ENCODE measurements at regions not wholly inside any gene's neighbourhood (a gene's known extent, or its start where the extent isn't known, plus 50 kb on each side); places are given as distances from the start of the nearest gene placed in this dataset.

GRCh38 chr20:40232273-40232672 lies 456.8 kb downstream of the MAFB start:
- no peak for ATAC-seq
- H3K4me1 ChIP-seq (ENCODE audit: low read depth), result no peaks in the 10 kb centered on the region
- no peak overlapping the region for H3K4me3 ChIP-seq
- DNase-seq, result no peak
- no peaks in the 10 kb centered on the region for H3K36me3 ChIP-seq (ENCODE audit: low read depth)
- intact Hi-C loops (cut with DNase I, micrococcal nuclease), result no loop called here
- no peak for TF ChIP-seq CTCF (IDR thresholded peaks at IDR 0.05)
- no peaks in the 10 kb centered on the region for H3K9me3 ChIP-seq

DNA sequence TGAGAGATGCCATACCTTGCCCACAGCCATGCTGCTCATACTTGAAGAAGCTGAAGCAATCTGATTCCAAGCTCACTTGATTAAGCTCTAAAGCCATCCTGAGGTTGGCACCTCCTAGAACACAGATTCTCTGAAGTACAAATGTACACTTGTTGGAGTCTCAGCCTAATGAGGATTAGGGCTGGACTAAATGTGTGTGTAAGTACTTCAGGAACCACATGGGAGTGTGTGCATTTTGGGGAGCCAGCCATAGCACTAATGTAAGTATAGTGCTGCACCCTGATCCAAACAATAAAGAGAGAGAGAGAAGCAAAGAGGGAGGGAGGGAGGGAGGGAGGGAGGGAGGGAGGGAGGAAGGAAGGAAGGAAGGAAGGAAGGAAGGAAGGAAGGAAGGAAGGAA lies 458.6 kb downstream of the MAFB start:
- Histone ChIP-seq H3K4me3 (no peak overlapping the region), H3K9me3 (no peaks in the 10 kb centered on the region), H3K36me3 (ENCODE audit: low read depth) (no peaks in the 10 kb centered on the region), H3K4me1 (ENCODE audit: low read depth) (no peaks in the 10 kb centered on the region)
- DNase-seq (no peak), ATAC-seq (no peak)
- intact Hi-C loops (cut with DNase I, micrococcal nuclease), result no loop called here
- TF ChIP-seq CTCF (IDR thresholded peaks at IDR 0.05), result no peak

DNA sequence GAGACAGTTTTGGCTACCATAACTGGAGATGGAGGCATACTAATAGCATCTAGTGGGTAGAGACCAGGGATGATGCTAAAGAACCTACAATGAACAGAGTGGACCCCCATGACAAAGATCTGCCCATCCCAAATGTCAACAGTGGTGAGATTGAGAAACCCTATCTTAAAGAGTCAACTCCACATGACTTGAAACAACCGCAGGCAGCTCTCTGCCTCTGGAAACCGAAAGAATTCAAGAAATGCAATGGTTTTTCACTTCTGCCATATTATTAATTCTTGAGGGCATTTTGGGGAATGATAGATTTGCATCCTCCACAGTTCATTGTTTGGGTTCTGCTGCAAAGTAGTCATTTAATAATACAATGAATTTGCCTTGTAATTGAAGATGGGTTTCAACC lies 463.4 kb downstream of the MAFB start:
- ATAC-seq, result no peak
- Histone ChIP-seq H3K4me1 (ENCODE audit: low read depth) (no peaks in the 10 kb centered on the region), H3K9me3 (no peaks in the 10 kb centered on the region), H3K4me3 (no peak overlapping the region), H3K36me3 (ENCODE audit: low read depth) (no peaks in the 10 kb centered on the region)
- no peak for DNase-seq
- intact Hi-C loops (cut with DNase I, micrococcal nuclease), result no loop called here
- TF ChIP-seq CTCF (IDR thresholded peaks at IDR 0.05), result no peak

- ATAC-seq, result no peak
- Histone ChIP-seq H3K36me3 (ENCODE audit: low read depth) (no peaks in the 10 kb centered on the region), H3K4me1 (ENCODE audit: low read depth) (no peaks in the 10 kb centered on the region), H3K9me3 (no peaks in the 10 kb centered on the region), H3K4me3 (no peak overlapping the region)
- no peak for DNase-seq
- intact Hi-C loops (cut with DNase I, micrococcal nuclease), result no loop called here
- TF ChIP-seq CTCF (IDR thresholded peaks at IDR 0.05), result no peak
These were observed 465.2 kb downstream of the MAFB start for GRCh38 chr20:40223810-40224209.

- TF ChIP-seq CTCF (IDR thresholded peaks at IDR 0.05), result no peak
- Histone ChIP-seq H3K4me3 (no peak overlapping the region), H3K9me3 (no peaks in the 10 kb centered on the region), H3K36me3 (ENCODE audit: low read depth) (no peaks in the 10 kb centered on the region), H3K4me1 (ENCODE audit: low read depth) (no peaks in the 10 kb centered on the region)
- intact Hi-C loops (cut with DNase I, micrococcal nuclease), result no loop called here
- DNase-seq (no peak), ATAC-seq (no peak)
These were observed 470.1 kb downstream of the MAFB start for GRCh38 chr20:40218971-40219370.

DNA sequence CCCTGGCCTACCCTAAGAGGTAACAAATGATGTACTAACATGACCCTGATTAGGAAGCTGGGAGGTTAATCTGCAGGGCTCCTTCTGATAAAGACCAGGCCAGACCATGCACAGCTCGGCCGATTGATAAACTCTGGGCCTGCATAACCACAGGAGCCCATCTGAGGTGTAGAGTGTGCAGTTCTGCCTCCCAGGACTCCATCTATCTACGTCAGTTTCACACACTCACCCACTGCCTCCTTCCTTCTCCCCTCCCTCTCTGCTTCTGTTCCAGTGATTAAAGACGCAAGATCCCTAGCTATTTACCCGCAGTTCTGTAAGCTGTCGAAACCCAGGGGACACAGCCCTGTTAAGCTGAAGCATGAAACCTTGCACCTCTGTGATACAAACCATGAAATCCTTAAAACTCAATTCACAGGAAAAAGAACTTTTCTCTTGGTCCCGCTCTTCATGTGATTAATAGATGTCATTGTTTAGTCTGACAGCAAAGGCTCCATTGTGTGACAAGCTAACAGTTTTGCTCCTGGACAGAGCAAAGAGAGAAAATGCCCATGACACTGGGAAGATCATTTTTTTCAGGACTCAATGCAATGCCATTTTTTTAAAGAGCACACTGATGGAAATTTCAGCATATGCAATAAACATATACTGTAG lies 470.6 kb downstream of the MAFB start:
- DNase-seq, result no peak
- ATAC-seq, result no peak
- Histone ChIP-seq H3K9me3 (no peaks in the 10 kb centered on the region), H3K36me3 (ENCODE audit: low read depth) (no peaks in the 10 kb centered on the region), H3K4me3 (no peak overlapping the region), H3K4me1 (ENCODE audit: low read depth) (no peaks in the 10 kb centered on the region)
- intact Hi-C loops (cut with DNase I, micrococcal nuclease), result no loop called here
- TF ChIP-seq CTCF (IDR thresholded peaks at IDR 0.05), result no peak
